MCF 10A (cell line): ENCODE measurements at regions not wholly inside any gene's neighbourhood (a gene's known extent, or its start where the extent isn't known, plus 50 kb on each side); places are given as distances from the start of the nearest gene placed in this dataset.

Experiments used
- BruUV-seq: library from RNA; stranded (reverse); fragments of 400-500 nt; replicated peaks from 2 replicates; lab custom pipeline; 2021; lab: Mats Ljungman, UMichigan
- CTCF ChIA-PET: fragments of 300-600 bp; sonication (Branson Sonifier 250); formaldehyde crosslinking; extraction: SDS; loops from one replicate; lab custom pipeline; 2021; ENCODE audit warnings: antibody characterized with exemption, inconsistent platforms; lab: Yijun Ruan, JAX
- POLR2A ChIA-PET: fragments of 300-600, 350-650 bp; sonication (Branson Sonifier 250); formaldehyde crosslinking; extraction: SDS; loops from one replicate; lab custom pipeline; 2020; ENCODE audit warnings: antibody characterized with exemption, inconsistent platforms; lab: Yijun Ruan, JAX
- DNase-seq: peaks from one replicate; pipeline ENCODE4 v3.0.0-alpha.2; 2018; ENCODE audit not compliant: unreplicated experiment
- H3K27ac Mint-ChIP-seq: one replicate; pipeline ENCODE4 v1.8.0; 2022; ENCODE audit warnings: mild to moderate bottlenecking, low read depth, mixed read lengths; ENCODE audit not compliant: unreplicated experiment
- H3K27me3 Mint-ChIP-seq: one replicate; pipeline ENCODE4 v1.8.0; 2022; ENCODE audit warnings: mixed read lengths; ENCODE audit not compliant: insufficient read depth, unreplicated experiment
- H3K36me3 Mint-ChIP-seq: one replicate; pipeline ENCODE4 v1.8.0; 2022; ENCODE audit warnings: mild to moderate bottlenecking, moderate library complexity, mixed read lengths; ENCODE audit not compliant: insufficient read depth, unreplicated experiment
- H3K4me1 Mint-ChIP-seq: one replicate; pipeline ENCODE4 v1.8.0; 2022; ENCODE audit warnings: mixed read lengths; ENCODE audit not compliant: insufficient read depth, unreplicated experiment
- H3K4me3 Mint-ChIP-seq: one replicate; pipeline ENCODE4 v1.8.0; 2022; ENCODE audit warnings: mild to moderate bottlenecking, moderate library complexity, mixed read lengths; ENCODE audit not compliant: unreplicated experiment
- H3K9me3 Mint-ChIP-seq: one replicate; pipeline ENCODE4 v1.8.0; 2022; ENCODE audit warnings: mixed read lengths; ENCODE audit not compliant: unreplicated experiment
- intact Hi-C: fragments of 100-400 bp; cut with micrococcal nuclease; formaldehyde crosslinking; loops from 2 replicates; pipeline ENCODE4 v1.14.1; 2022
- TF ChIP-seq, protein P1 (sequence below): fragments of 200-600 bp; IDR thresholded peaks from one replicate; pipeline ENCODE4 v1.8.0; 2022; ENCODE audit warnings: antibody characterized with exemption, mild to moderate bottlenecking; ENCODE audit not compliant: unreplicated experiment

DNA sequence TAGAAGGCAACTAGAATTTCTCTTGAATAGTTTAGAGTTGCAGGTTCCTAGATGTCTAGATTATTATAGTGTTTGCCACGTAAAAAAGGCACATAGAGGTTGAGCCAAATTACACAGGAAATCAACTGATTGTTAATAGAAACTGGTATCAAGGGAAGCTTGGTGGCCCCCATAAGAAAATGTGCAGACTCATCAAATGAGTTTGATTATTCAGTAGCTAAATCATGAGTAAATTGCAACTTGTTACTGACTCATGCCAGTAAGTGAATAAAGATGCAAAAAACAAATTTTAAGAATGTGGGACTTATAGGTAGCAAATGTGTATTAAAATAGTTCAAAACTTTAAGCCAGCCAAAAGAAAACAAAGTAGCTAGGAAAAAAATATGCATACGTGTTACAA is 1078.9 kb upstream of the CDH9 start:
- ChIA-PET POLR2A (no interaction called here), CTCF (no interaction called here)
- H3K27ac Mint-ChIP-seq, result no peak overlapping the region
- no peaks in the 10 kb centered on the region for H3K9me3 Mint-ChIP-seq
- H3K4me1 Mint-ChIP-seq, result no peaks in the 10 kb centered on the region
- TF ChIP-seq, protein P1, sequence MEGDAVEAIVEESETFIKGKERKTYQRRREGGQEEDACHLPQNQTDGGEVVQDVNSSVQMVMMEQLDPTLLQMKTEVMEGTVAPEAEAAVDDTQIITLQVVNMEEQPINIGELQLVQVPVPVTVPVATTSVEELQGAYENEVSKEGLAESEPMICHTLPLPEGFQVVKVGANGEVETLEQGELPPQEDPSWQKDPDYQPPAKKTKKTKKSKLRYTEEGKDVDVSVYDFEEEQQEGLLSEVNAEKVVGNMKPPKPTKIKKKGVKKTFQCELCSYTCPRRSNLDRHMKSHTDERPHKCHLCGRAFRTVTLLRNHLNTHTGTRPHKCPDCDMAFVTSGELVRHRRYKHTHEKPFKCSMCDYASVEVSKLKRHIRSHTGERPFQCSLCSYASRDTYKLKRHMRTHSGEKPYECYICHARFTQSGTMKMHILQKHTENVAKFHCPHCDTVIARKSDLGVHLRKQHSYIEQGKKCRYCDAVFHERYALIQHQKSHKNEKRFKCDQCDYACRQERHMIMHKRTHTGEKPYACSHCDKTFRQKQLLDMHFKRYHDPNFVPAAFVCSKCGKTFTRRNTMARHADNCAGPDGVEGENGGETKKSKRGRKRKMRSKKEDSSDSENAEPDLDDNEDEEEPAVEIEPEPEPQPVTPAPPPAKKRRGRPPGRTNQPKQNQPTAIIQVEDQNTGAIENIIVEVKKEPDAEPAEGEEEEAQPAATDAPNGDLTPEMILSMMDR, result no peak
- H3K4me3 Mint-ChIP-seq, result no peak overlapping the region
- DNase-seq, result no peak
- BruUV-seq, result no TSS peak
- H3K27me3 Mint-ChIP-seq, result no peaks in the 10 kb centered on the region
- H3K36me3 Mint-ChIP-seq, result no peaks in the 10 kb centered on the region
- intact Hi-C loops, result no loop called here

DNA sequence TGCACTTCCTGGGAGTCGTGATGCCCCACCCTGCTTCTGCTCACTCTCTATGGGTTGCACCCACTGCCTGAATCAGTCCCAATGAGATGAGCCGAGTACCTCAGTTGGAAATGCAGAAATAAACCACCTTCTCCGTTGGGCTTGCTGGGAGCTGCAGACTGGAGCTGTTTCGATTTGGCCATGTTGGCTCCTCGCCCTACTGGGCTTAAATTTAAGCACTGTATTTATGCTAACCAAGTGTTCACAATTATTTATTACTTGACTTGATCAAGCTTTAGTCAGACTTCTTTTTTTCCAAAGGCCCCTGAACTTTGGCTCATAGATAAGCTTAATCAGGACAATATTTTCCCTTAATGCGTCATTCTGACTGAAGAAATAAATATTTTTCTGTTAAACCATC is 1072.4 kb upstream of the CDH9 start:
- DNase-seq, result no peak
- no peaks in the 10 kb centered on the region for H3K27me3 Mint-ChIP-seq
- no TSS peak for BruUV-seq
- H3K27ac Mint-ChIP-seq, result no peak overlapping the region
- ChIA-PET CTCF (no interaction called here), POLR2A (no interaction called here)
- H3K4me1 Mint-ChIP-seq, result peaks cover 5% of the 10 kb centered on the region
- TF ChIP-seq, protein P1, result no peak
- H3K9me3 Mint-ChIP-seq, result peaks cover 7% of the 10 kb centered on the region
- H3K36me3 Mint-ChIP-seq, result no peaks in the 10 kb centered on the region
- H3K4me3 Mint-ChIP-seq, result no peak overlapping the region
- intact Hi-C loops, result no loop called here

DNA sequence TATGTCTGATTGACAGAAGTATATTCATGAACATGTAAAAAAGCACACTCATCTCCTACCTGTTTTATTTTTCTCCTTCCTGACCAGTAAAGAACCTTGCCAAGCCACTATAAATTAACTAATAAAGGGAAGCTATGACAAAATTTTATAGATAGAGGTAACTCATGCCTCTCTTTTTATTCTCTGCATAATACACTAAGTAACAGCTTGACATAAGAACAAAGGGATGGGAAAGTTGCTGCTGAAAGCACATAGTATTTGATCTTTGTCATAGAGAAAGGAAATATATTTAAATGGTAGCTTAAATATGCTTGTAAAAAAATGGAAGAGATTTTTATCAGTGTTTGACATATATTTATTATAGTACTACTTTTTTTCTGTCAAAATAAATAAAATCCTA is 1065.7 kb upstream of the CDH9 start:
- TF ChIP-seq, protein P1, result no peak
- Mint-ChIP-seq H3K27me3 (no peaks in the 10 kb centered on the region), H3K36me3 (no peaks in the 10 kb centered on the region), H3K4me3 (no peak overlapping the region), H3K27ac (no peak overlapping the region), H3K9me3 (no peaks in the 10 kb centered on the region), H3K4me1 (no peaks in the 10 kb centered on the region)
- intact Hi-C loops, result no loop called here
- no peak for DNase-seq
- ChIA-PET CTCF (no interaction called here), POLR2A (interaction anchor here (0.7 kb wide), 1 partner anchor 388 kb away, joined by 3 read pairs; no protein-coding TSS in a partner anchor)
- no TSS peak for BruUV-seq

DNA sequence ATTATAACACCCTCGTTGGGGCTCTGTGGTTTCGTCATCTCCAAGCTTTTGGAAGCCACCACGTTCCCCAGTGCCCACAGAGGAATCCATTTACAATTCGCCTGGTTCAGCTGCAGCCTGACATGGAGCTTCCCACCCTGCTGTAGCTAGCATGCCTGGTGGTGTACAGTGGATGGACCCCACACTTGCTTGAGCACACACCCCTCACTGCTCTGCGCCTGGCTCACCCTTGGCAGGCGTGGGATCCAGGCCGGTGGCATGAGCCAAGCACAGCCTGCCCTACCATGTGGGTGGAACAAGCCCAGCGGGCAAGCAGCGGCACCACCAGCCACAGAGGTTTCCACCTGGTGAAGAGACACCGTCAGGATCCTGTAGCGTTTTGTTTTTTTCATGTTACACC is 1045.7 kb upstream of the CDH9 start:
- no peak for DNase-seq
- Mint-ChIP-seq H3K36me3 (no peaks in the 10 kb centered on the region), H3K27me3 (no peaks in the 10 kb centered on the region), H3K9me3 (no peaks in the 10 kb centered on the region), H3K27ac (no peak overlapping the region), H3K4me3 (no peak overlapping the region), H3K4me1 (no peaks in the 10 kb centered on the region)
- ChIA-PET CTCF (interaction anchor here (1.2 kb wide), 1 partner anchor 9 kb away, joined by 3 read pairs; no protein-coding TSS in a partner anchor), POLR2A (no interaction called here)
- BruUV-seq, result no TSS peak
- intact Hi-C loops, result no loop called here
- TF ChIP-seq, protein P1, result no peak
